VCaP (cell line): ENCODE measurements at regions not wholly inside any gene's neighbourhood (a gene's known extent, or its start where the extent isn't known, plus 50 kb on each side); places are given as distances from the start of the nearest gene placed in this dataset.
"Not testable (repeated sequence)": the region's sequence is repeated elsewhere in the genome, so short reads cannot be mapped to it uniquely, and the experiment has no call there.

Experiments used
- H3K27ac ChIP-seq: fragments of 450-650 bp; 2 replicates; pipeline ENCODE4 v1.5.1; 2017
- CTCF ChIP-seq: fragments of 450-650 bp; conservative IDR thresholded peaks from 2 replicates; pipeline ENCODE4 v1.5.1; 2017; ENCODE audit warnings: mild to moderate bottlenecking, moderate library complexity

GRCh38 chr2:58336416-58336815 lies 95.3 kb upstream of the FANCL start:
- H3K27ac ChIP-seq, result no peak overlapping the region
- TF ChIP-seq CTCF, result no peak

GRCh38 chr2:58334414-58334813 lies 93.3 kb upstream of the FANCL start:
- no peak overlapping the region for H3K27ac ChIP-seq
- TF ChIP-seq CTCF, result no peak

GRCh38 chr2:58325296-58325895 lies 84.3 kb upstream of the FANCL start:
- H3K27ac ChIP-seq, result not testable (repeated sequence)

GRCh38 chr2:58319481-58319880 lies 78.4 kb upstream of the FANCL start:
- no peak for TF ChIP-seq CTCF
- H3K27ac ChIP-seq, result no peak overlapping the region

GRCh38 chr2:58318949-58319348 lies 77.8 kb upstream of the FANCL start:
- H3K27ac ChIP-seq, result not testable (repeated sequence)

GRCh38 chr2:58313926-58314325 lies 72.8 kb upstream of the FANCL start:
- no peak overlapping the region for H3K27ac ChIP-seq
- TF ChIP-seq CTCF, result no peak

- H3K27ac ChIP-seq, result no peak overlapping the region
Observed at GRCh38 chr2:58308435-58308834, 67.3 kb upstream of the FANCL start.

GRCh38 chr2:58304843-58305242 lies 63.7 kb upstream of the FANCL start:
- TF ChIP-seq CTCF, result no peak
- no peak overlapping the region for H3K27ac ChIP-seq

More at GRCh38 chr2:58308435-58308834, 67.3 kb upstream of the FANCL start:
- TF ChIP-seq CTCF, result no peak

- no peak overlapping the region for H3K27ac ChIP-seq
- TF ChIP-seq CTCF, result no peak
Observed at GRCh38 chr2:58299123-58299522, 58.0 kb upstream of the FANCL start.
